ENCODE measurements at regions not wholly inside any gene's neighbourhood (a gene's known extent, or its start where the extent isn't known, plus 50 kb on each side); places are given as distances from the start of the nearest gene placed in this dataset.

DNA sequence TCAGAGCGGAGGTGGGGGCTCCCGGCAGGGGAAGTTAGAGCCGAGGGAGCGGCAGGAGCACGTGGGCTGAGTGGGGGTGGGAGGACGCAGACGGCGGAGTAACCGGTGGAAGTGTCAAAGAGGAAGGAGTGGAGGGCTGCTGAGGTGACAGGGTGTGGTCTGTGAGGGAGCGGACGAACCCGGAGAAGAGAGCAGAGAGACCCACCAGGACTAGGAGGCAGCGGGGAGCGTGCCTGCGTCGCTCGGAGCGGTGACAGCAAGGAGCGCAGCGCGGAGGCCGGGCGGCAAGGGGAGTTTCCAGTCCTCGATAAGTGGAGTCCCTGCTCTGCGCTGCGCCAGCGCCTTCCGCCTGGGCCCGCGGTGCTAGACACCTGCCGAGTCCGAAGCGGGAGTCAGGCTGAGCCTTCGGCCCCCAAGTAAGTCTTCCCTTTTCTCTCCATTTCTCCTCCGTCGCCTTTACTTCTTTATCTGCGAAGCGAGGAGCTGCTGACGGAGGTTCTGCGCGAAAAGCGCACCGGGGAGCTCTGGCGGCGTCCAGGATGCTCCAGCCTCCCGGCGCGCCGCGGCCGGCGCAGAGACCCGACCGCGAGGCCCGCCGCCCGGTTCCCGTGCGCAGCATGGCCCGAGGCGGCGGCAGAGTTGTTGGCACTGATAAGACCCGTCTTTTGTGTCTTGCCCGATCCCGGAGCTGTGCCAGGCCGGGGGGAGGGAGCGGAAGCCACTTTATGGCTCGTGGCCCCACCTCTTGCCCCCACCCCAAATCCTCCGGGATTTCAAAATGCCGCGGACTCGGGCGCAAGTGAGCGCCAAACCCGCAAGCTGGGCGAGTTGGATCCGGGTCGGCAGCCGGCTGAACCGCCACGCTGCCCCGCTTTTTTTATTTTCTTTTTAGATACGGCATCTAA is 533.0 kb upstream of the SEMA6D start:
- peak; percentile 36 for DNase-seq

DNA sequence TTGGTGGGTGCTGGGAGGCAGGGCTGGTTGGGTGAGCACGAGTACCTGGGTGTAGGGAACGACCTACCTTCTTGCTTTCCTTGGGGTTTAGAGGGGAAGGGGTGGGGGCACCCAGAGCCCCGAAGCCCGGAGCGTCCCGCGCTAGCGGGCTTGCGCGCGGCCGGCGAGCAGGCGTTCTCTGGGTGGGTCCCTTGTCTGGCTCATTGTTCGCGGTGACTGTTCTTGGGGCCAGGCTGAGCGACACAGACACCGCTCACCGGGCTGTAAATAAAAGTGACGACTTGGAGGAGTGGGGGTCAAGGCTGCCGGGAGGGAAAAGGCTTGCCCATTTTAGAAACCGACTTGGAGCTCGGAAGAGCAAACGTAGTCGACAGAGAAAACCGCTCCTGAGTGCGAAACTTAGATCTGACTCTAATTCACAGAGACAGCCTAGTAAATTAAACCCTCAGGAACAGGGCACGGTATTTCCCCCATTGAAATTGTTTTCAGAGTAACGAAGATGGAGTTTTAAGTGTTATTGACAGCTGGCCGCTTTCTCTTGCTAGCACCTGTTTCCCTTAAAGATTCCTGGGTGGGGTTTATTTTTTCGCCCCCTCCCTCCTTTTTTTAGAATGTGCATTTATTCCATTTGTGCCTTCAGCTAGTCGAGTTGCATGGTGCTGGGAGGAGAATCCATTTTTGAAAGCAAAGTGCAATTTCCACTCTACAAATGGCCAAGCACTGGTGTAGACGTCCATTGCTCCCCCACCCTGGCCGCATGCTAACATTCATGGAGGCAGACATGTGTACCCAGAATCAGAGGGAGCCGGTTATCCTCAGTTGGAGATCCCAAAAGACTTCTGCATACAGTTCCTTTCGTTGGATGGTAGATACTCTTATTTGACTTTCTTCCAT is 532.1 kb upstream of the SEMA6D start:
- peak; percentile 46 for DNase-seq

DNA sequence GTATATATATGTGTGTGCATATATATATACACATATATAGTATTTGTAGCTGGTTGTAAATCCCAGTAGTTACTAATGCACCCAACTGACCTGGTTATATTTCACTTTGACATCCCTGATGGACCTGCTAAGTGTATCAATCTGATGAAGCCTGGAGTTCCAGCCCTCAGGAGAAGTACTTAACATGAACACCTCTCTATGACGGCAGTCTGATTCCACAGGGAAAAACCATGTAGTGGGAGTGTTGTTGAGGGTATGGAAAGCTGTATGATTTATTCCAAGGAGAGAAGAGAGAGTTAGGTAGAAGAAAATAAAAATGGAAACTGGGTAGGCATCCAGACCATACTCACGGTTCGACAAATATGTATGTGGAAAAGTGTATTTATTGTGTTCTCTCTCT is 531.2 kb upstream of the SEMA6D start:
- no peak for DNase-seq

DNA sequence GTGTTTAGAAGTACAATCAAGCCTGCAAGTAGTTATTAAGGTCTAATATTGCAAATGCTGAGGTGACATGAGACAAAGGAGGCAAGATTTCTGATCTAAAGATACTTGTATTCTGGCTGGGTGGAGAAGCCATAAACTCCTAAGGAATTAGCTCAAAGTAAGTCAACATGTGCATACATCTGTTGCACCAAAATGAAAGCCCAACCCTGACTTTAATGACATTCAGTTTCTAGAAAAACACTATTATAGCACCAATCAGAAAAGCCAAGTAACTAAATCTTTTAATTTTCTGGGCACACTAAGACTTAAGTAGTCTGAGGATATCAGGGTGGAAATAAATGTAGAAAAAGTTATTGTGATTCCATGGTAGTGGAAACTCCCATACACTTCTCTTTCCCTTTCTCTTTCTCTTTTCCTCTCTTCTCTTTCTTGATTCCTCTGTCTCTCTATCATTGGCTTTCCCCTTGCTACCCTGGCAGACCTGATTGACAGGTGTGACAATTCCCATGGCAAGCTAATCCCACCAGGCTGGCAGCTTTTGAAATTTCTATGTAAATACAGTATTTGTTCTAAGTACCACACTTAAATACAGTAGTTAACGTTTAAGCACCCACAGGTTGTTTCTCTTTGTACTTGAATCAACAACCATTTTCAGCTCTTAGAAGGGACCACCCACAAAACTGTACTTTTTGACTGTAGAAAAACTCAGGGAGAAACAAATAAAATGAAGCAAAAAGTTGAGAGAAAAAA is 528.4 kb upstream of the SEMA6D start:
- peak; percentile 6 for DNase-seq

DNA sequence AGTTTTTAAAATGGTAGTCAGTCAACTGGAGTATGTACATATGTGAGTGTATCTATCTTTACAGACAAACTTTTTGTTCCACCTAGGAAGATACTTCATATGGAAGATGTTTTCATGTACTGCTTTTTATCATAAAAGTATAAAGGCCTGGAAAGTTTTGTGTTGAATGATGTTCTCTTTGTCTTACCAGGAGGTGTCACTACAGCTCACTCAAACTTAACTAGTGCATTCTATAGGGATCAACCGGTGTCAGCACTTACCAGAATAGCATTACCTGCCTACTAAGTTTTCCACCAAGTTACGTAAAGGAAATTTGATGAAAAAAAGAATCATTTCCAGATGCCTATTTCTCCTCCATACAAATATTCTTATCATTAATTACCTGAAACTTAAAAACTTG is 522.6 kb upstream of the SEMA6D start:
- DNase-seq = peak; percentile 11

DNA sequence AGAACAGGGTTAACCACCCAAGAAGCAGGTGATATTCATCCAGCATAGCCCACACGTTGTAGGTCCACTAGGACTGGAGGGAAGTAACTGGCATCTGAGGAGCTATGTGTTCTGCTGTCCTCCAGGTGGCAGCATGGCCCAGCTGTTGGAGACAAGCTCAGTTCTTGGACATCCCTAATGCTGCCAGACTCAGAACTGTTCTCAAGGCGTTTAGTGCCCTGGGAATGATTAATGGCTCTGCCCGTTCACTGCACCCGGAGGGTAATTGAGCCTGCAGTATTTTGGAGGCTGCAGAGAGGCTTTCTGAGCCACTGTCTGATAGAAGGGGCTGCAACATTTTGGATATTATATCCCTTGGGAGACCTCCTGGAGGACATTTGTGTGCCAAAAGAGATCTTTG is 521.3 kb upstream of the SEMA6D start:
- peak; percentile 84 for DNase-seq

DNA sequence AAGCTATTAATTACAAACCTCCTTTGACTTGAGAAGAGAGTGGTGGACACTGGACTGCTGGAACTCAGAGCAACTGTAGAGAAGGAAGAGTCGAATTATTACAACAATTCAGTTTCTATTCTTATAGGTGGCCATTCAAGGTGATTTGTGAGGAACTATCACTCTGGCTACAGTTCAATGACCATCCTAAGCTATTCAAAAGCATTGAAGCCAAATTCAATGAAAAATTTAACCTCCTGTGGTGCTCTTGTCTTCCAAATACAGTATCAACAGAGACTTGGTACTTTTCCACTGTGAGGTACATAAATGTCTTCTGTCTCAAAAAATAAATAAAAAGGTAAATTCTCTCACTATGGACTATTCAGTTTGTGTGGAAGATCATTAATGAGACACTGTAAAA is 513.3 kb upstream of the SEMA6D start:
- no peak for DNase-seq

DNA sequence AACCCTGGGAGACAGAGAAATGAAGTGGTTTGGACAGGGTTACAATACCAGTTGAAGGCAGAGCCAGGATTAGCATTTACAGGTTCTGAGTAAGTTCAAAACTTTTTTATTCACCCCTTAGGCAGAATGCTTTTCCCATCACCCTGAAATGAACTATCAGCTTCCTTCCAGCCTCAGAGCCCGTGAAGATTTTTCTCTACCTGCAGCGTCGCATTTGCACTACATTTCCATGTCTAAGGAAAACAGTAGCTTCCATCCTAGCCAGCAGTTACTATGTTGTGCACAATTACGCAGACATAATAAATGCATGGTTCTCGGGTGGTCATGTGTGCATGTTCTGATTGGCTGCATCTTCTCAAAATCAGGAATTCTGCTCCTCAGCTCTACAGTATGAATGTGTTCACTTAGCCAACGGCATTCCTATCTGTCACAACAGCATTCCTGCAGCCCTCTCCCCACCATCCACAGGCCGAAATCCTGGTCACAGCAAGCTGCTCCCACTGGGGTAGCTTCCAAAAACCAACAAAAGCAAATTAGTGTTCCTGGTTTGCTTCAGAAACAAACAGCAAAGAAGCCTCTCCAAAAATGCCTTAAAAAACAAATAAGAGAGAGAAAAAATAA is 510.8 kb upstream of the SEMA6D start:
- no peak for DNase-seq

DNA sequence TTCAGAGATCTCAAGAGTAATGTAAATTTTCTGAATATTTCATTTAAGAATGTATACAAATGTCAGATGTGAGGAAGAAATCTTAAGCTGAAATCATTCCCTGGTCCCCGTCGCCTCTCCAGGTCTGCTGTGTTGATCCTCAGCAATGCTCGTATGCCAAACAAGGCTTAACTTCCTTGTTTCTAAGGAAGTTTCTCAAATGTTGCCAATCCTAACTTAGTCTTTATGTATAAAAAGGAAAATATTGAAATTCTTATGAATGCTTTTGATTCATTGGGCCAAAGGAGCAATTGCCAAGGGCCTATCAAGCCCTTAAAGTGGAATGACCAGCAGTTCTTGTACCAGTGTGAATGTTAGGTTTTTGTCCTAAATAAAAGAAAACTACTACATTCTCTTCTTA is 507.7 kb upstream of the SEMA6D start:
- no peak for DNase-seq

DNA sequence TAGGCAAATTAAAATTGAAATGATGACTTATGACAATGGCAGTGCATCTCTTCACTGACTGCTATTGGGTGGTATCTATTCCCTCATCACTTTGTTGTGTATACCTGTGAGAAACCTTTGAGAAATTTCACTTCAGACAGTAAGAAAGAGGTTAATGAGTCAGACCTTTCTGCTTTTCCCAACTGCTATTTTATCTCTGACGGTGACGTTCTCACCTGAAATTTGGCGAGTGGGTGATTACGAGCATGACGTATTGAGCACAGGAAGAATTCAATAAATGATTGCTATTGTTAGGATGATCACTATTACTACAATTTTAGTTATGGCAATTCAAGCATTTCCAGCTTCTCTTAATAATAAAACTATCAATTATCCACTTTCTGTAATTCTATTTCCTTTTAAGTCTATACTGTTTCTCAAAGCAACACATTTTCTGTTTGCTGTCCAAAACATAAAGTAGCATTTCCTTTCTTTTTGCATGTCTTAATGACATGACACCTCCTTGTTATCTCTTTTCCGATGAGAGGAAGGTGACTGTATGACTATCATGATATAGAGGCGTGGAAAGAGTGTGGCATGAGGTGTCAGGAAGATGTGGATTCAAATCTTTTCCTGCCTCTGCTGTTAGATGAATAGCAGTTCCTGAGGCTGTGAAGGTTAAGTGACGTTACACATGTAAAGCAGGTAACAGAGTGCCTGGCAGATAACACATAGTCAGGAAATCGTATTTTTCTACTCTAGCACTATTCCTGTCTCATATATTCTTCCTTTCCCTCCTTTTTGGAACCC is 504.9 kb upstream of the SEMA6D start:
- no peak for DNase-seq

DNA sequence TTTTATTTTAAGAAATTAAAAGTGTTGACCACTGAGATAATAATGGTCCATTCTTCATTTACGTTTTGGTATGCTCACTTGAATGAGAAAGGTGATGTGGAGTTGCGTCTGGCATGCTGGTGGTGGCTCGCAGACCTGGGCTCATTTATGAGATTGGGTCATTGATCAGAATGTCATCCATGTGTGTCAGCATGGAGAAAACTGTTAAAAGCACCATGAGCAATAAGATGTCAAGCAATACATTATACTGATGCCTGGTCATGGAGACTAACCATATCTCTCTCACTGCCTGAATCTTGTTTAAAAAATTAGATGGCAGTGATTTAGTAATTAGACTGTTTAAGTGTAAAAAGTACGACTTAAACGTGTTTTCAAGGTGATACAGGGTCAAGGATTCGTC is 503.4 kb upstream of the SEMA6D start:
- DNase-seq = no peak

DNA sequence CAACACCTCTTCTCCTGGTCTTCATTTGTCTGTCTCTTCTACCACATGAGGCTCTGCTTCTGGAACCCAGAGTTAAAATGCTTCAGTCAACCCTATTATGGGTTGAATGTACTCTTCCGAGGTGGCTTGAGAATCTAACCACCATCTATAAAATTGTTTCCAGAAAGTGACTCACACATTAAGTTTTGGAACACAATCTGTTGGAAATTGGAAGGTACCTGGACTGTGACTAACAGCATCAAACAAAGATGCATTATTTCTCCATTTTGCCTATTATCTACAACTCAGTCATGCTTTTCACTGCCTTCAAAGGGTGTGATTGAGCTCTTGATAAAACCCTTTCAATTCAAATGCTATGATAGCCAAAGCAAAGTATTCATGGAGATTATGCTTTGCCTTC is 499.0 kb upstream of the SEMA6D start:
- DNase-seq = no peak

DNA sequence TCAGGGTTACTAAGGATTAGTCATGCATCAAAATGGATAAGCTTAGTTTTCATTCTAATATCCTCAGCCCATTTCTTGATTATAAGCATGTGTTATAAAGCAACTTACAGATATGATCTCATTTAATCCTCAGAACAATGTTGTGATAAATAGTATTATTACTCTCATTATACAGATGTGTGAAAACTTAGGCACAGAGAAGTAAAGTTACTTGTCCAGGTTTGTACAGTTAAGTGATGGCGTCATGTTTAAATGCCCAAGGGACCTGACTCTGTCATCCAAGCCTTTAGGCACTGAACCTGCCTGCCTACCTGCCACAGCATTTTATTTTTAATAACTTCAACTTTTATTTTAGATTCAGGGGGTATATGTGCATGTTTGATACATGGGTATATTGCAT is 472.9 kb upstream of the SEMA6D start:
- no peak for DNase-seq

DNA sequence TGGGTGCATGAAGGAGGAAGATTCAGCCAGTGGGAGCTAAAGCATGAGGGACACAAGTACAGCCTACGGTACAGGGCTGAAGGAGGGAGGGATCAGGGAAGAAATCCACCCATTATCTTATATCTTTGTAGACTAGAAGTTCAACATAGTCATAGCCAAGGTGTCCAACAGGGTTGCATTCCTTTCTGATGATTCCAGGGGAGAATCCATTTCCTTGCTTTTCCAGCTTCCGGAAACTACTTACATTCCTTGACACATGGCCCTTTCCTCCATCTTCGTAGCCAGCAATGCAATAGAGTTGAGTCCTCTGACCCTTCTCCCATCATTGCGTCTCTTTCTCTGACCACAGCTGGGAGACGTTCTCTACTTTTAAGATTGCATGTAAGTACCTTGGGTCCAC is 471.0 kb upstream of the SEMA6D start:
- DNase-seq = no peak

DNA sequence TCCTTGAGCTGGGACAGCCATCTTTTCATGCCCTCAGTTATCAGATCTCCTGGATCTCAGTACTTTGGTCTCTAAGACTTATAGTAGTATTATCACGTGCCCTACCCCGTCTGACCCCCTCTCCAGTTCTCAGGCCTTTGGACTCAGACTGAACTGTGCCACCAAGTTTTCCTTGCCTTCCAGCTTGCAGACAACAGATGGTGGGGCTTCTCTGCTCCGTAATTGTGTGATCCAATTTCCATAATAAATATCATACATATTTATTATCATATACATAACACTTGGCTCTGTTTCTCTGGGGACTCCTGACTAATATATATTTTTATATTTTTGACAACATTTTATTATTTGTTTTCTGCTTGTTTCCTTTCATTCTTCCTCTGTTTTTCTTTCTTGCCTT is 458.8 kb upstream of the SEMA6D start:
- DNase-seq = no peak

DNA sequence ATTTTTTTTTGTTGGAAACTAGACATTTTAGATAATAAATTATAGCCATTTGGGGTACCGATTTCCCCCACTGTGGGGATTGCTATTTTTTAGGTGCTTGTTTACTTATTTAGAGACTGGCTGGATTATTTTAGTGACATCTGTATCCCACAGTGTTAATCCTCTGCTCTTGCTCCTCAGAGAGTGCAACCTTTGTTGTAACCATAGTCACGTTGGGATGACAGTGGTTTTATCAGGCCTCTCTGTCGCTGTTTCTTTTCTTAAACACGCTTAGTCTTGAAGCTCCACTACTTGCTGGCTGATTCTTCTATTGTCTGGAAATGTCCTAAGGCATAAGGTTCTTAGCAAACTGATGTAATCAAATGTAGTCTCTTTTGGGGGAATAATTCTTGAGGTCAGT is 451.6 kb upstream of the SEMA6D start:
- no peak for DNase-seq

DNA sequence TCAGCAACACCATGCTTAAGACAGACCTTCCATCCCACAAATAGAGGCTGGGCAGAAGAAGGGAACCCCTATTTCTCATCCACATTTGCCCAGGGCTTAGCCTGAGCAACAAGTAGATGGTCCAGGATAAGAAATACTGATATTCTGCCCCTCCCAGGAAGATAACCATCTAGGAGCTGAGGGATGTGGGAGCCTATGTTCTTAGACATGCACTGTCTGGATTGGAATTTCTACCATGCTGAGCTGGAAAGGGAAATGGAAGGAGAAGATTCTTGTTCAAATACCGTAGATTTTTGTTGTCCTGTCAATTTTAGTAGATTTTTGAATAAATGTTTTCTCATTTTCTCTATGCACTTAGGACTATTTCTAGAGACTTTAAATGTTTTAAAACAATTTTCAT is 450.7 kb upstream of the SEMA6D start:
- DNase-seq = no peak

DNA sequence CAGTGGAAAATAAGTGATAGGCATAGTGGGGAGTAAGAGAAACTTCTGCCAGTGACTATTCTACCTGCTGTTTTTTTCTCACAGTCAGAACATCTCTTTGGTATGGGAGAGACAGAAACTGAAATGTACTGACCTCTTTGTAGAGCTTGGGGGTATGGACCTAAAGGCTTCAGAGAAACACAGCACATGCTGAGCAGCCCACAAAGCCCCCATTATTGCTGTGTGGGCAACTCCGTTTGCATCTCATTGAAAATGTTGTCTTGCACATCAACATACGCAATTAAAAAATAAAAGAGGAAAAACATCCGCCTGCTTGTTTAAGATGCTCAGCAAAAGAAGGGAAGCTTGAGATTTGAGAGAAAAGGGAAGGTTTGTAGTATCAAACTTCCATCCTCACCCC is 443.4 kb upstream of the SEMA6D start:
- no peak for DNase-seq

DNA sequence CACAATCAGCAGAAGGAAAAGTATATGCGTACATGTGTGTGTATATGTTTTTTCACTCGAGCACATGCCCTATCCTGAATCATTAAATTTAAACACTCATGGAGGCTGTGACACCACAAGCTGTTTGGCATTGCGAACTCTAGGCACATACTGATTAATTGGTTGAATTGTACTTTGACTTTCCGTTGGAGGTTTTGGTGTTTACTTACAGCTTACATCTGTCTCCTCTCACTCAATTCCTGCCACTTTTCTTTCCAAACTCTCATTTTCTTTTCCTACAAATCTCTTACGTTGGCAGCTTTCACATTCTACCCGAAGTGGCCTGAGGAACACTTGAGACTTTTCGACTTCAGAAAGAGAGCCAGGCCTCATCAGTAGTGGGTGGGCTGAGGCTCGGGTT is 434.1 kb upstream of the SEMA6D start:
- no peak for DNase-seq

DNA sequence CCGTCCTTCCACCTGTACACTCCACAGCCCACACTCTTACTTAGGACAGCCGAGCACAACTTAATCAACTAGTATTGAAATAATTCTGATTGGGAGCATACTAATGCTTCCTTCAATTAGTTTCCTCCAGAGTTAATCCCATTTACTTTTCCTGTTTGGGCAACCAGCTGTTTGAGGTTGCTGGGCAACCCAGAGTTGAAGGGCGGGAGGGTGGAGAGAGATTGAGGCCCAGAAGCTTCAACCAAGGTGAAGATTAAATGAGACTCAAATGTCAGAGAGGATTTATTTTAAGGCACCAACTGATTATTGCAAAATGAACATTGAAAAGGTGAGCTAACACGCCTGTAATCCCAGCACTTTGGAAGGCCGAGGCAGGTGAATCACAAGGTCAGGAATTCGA is 428.5 kb upstream of the SEMA6D start:
- DNase-seq = no peak

DNA sequence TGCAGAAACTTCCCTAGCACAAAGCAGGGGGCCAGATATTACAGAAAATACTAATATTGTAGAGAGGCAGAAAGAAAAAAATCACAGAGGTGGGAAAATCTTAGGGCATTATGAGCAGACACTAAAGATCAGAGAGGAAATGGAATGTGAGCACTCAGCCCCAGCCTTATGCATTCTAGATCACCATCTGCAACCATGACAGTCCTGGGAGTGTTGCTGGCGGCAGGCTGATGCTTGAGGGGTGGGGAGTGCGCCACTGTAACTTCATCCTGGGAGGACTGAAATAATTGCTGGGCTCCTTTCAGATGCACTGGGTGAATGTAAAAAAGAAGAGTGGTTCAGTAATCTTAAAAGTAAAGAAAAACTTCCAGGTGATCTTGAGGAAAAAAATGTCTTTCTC is 427.6 kb upstream of the SEMA6D start:
- DNase-seq = no peak

DNA sequence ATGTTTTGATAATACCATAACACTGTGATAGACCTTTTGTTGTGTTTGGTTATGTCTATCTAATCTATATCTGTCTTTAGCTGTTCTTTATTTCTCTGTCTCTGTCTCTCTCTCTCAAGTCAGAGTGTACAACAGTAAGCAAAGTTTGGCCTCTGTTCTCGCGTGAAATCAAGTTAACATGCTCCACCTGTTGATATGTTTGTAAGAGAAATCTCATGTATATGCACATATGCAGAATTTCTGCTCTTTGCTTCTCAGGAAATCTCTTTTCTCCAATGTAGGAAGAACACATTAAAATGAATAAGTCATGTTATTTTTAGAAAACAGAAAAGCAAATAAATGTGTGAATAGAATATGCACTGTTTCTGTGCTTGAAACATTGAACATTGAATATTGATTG is 425.5 kb upstream of the SEMA6D start:
- no peak for DNase-seq
